ENCODE measurements at regions not wholly inside any gene's neighbourhood (a gene's known extent, or its start where the extent isn't known, plus 50 kb on each side); places are given as distances from the start of the nearest gene placed in this dataset.

DNA sequence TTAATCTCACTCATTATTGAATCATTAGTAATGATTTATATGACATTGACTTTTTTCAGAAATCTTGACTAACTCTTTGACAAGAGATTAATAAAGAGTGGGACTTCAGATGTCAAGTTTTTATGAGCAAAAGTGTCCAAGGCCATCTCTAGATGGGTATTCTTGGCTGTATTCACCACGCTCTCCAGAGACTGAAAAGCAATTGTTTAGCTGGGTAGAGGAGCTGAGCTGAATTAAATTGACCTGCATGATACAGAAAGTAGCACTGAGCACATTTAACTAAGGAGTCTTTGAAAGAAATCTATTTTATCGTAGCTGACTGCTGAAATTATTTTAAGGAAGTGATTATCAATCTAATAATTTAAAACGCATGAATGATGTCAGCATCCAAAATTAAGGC lies 89.4 kb downstream of the LINC00237 start:
- Mint-ChIP-seq H3K27ac (no peak overlapping the region), H3K4me1 (no peaks in the 10 kb centered on the region), H3K36me3 (no peaks in the 10 kb centered on the region), H3K4me3 (no peak overlapping the region), H3K27me3 (peaks cover 38% of the 10 kb centered on the region), H3K9me3 (no peaks in the 10 kb centered on the region)
- CTCF ChIA-PET = no interaction called here
- no peak for DNase-seq

GRCh38 chr20:21014528-21014927 lies 91.6 kb downstream of the LINC00237 start:
- no peaks in the 10 kb centered on the region for H3K4me1 Mint-ChIP-seq
- no peak for DNase-seq
- CTCF ChIA-PET = no interaction called here
- H3K4me3 Mint-ChIP-seq = no peak overlapping the region
- H3K27ac Mint-ChIP-seq = no peak overlapping the region
- H3K36me3 Mint-ChIP-seq = no peaks in the 10 kb centered on the region
- H3K27me3 Mint-ChIP-seq = peaks cover 16% of the 10 kb centered on the region
- H3K9me3 Mint-ChIP-seq = no peaks in the 10 kb centered on the region

DNA sequence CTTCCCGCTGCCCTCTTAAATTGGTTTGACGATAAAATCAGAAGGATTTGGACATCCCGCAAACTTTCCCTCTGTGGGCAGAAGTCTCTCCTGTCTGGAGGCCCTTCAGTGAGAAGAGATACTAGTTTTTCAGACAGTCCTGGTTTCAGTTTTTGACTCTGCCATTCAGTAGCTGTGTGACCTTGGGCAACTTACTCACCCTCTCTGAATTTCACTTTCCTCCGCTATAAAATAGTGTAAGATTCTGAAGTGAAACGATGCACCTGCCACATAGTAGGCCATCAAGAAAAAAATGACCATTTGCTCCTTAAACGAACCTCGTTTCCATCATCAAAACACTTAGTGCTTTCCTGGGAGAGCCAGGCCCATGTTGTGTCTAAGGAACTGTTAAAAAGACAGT lies 97.2 kb downstream of the LINC00237 start:
- no peaks in the 10 kb centered on the region for H3K4me1 Mint-ChIP-seq
- DNase-seq = no peak
- H3K36me3 Mint-ChIP-seq = no peaks in the 10 kb centered on the region
- H3K4me3 Mint-ChIP-seq = no peak overlapping the region
- no peaks in the 10 kb centered on the region for H3K9me3 Mint-ChIP-seq
- H3K27ac Mint-ChIP-seq = no peak overlapping the region
- H3K27me3 Mint-ChIP-seq = no peaks in the 10 kb centered on the region
- CTCF ChIA-PET = no interaction called here

DNA sequence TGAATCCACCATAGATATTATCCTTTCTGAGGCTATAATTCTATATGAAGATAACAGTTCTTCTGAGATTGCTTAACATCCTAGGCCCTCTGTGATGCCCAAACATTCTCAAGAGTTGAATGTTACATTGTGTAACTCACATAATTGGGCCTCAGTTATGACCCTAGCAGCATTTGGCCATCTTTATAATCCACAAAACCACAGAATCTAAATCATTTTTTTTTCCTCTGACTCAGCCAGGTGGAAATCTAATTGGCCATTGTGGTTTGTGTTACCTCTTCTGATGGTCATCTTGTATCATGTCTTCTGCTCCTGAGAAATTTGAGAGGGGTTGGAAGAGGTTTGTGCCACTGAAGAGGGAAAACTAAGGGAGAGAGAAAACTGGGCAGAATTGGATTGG lies 99.5 kb downstream of the LINC00237 start:
- Mint-ChIP-seq H3K4me1 (no peaks in the 10 kb centered on the region), H3K27ac (no peak overlapping the region), H3K27me3 (no peaks in the 10 kb centered on the region), H3K36me3 (no peaks in the 10 kb centered on the region), H3K9me3 (no peaks in the 10 kb centered on the region), H3K4me3 (no peak overlapping the region)
- CTCF ChIA-PET = no interaction called here
- DNase-seq = no peak

DNA sequence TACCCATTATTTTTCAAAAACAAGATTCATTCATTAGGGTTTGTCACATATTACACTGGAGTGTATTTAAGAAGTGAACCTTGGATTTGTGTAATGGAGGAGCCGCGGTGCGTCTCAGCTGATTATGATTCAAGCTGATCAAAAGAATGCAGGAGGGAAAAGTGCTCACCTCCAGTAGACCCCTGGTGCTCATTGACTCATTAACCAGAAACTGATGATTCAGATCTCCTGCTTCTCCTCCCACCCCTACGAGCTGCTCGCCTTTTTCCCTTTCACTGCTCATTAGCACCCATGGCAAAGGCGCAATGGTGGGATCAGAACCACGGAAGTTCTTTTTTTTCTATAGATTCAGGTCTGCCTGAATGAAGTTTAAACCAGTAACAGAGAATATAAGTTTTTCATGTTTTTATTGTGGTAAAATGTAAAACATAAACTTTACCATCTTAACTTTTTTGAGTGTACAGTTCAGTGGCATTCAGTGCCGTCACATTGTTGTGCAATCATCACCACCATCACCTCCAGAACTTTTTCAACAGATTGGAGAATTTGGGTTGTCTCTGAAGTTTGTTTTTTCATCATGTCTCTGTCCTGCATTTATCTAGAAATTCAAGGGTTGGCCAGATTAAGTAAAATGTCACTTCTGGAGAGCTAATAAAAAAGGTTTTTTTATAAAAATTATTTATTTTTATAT lies 101.6 kb downstream of the LINC00237 start:
- H3K9me3 Mint-ChIP-seq = no peaks in the 10 kb centered on the region
- H3K36me3 Mint-ChIP-seq = no peaks in the 10 kb centered on the region
- no peak for DNase-seq
- CTCF ChIA-PET = interaction anchor here (1.7 kb wide), 1 partner anchor 43 kb away, joined by 5 read pairs; no protein-coding TSS in a partner anchor
- no peaks in the 10 kb centered on the region for H3K27me3 Mint-ChIP-seq
- H3K4me3 Mint-ChIP-seq = no peak overlapping the region
- H3K27ac Mint-ChIP-seq = no peak overlapping the region
- no peaks in the 10 kb centered on the region for H3K4me1 Mint-ChIP-seq

DNA sequence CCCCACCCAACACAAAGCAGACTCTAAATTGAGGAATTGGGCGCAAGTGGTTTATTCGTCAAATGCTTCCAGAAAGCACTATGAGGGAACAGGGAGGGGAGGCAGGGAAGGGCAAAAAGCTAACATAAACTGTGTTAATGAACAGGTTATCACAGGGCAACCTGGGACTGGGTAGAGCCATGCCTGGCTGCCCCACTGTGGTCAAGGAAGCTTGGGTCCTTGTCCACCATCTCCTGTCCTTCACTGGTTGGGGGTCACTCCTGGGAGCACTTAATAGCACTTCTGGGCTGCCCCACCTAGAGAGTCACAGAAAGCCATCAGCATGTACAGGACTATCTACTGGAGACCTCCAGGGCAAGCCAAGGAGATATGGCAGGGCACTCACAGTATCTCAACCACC lies 102.3 kb downstream of the LINC00237 start:
- H3K27ac Mint-ChIP-seq = no peak overlapping the region
- H3K4me1 Mint-ChIP-seq = no peaks in the 10 kb centered on the region
- CTCF ChIA-PET = no interaction called here
- no peaks in the 10 kb centered on the region for H3K9me3 Mint-ChIP-seq
- DNase-seq = no peak
- H3K36me3 Mint-ChIP-seq = no peaks in the 10 kb centered on the region
- no peak overlapping the region for H3K4me3 Mint-ChIP-seq
- no peaks in the 10 kb centered on the region for H3K27me3 Mint-ChIP-seq

DNA sequence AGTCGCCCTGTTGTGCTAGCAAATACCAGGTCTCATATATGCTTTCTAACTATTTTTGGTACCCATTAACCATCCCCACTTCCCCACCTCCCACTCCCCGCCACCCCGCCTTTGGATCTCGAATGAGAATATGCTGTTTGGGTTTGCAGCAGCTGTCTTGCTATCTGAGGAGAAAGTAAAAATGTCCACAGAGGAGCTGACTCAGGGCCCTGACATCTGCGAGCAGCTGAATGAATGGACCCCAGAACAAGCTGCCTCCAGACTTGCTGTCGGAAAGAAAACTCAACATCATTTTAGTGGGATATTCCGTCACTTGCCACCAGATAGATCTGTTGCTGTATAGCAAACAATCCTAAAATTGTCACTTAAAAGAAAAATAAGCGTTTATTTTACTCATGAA lies 103.7 kb downstream of the LINC00237 start:
- H3K36me3 Mint-ChIP-seq = no peaks in the 10 kb centered on the region
- H3K27me3 Mint-ChIP-seq = no peaks in the 10 kb centered on the region
- no peak overlapping the region for H3K27ac Mint-ChIP-seq
- H3K4me1 Mint-ChIP-seq = no peaks in the 10 kb centered on the region
- no peaks in the 10 kb centered on the region for H3K9me3 Mint-ChIP-seq
- no peak overlapping the region for H3K4me3 Mint-ChIP-seq
- DNase-seq = no peak
- CTCF ChIA-PET = no interaction called here

DNA sequence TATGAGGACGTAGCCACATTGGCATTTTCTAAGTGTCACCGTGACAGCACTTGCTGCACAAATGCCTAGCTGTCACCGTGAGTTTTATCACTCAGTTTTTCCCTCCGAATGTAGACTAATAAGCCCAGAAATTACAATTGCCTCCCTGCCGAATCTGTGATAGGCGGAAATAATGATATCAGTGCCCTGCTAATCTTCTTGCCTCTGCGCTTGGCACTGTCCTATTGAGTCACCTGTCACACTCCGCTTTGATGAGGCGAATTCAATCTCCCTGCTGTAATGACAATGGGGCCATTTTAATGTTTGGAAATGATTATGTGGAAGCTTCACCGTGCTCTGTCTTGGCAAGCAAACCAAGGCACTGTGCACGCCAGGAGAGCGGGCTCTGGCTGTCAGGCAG lies 112.8 kb downstream of the LINC00237 start:
- H3K9me3 Mint-ChIP-seq = no peaks in the 10 kb centered on the region
- H3K4me1 Mint-ChIP-seq = no peaks in the 10 kb centered on the region
- H3K4me3 Mint-ChIP-seq = no peak overlapping the region
- no peaks in the 10 kb centered on the region for H3K27me3 Mint-ChIP-seq
- H3K27ac Mint-ChIP-seq = no peak overlapping the region
- CTCF ChIA-PET = no interaction called here
- DNase-seq = no peak
- H3K36me3 Mint-ChIP-seq = no peaks in the 10 kb centered on the region

DNA sequence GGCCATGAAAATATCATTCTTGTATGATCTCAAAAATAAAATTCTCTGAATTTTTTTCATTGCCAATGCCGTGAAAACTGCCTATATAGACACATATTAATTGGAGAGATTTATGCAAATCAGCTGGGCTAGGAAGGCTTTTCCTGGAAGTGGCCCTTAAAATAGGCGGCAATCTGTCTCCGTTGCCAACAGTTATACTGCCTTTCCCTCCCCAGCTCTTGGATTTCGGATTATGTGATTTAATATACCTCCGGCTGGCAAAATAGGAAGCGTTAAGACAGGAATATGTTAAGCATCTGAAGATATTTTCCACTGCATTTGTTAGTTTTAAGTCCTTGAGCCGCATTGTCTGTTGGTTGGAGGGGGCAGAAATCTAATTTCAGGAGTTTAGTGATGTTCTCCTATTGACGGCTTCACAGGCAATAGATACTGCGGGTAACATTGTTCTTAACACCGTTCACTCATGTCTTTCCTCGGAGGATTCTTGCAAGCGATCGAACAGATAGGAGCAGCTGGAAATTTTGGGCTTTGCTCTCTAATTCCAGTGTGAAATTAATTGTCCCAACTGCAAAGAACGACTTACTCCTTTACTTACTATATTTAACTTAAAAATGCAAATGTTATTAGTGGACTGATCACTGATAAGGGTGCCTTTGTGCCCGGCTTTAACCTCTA lies 113.3 kb downstream of the LINC00237 start:
- H3K4me3 Mint-ChIP-seq = no peak overlapping the region
- CTCF ChIA-PET = no interaction called here
- no peaks in the 10 kb centered on the region for H3K4me1 Mint-ChIP-seq
- no peaks in the 10 kb centered on the region for H3K9me3 Mint-ChIP-seq
- H3K36me3 Mint-ChIP-seq = no peaks in the 10 kb centered on the region
- no peak for DNase-seq
- H3K27me3 Mint-ChIP-seq = no peaks in the 10 kb centered on the region
- H3K27ac Mint-ChIP-seq = no peak overlapping the region

GRCh38 chr20:20992277-20992676 lies 113.9 kb downstream of the LINC00237 start:
- Mint-ChIP-seq H3K27ac (no peak overlapping the region), H3K4me3 (no peak overlapping the region), H3K27me3 (no peaks in the 10 kb centered on the region), H3K9me3 (no peaks in the 10 kb centered on the region), H3K36me3 (no peaks in the 10 kb centered on the region), H3K4me1 (no peaks in the 10 kb centered on the region)
- no peak for DNase-seq
- CTCF ChIA-PET = no interaction called here

GRCh38 chr20:20989081-20989480 lies 117.1 kb downstream of the LINC00237 start:
- no peak for DNase-seq
- CTCF ChIA-PET = no interaction called here
- Mint-ChIP-seq H3K27me3 (no peaks in the 10 kb centered on the region), H3K4me3 (no peak overlapping the region), H3K9me3 (no peaks in the 10 kb centered on the region), H3K4me1 (no peaks in the 10 kb centered on the region), H3K36me3 (no peaks in the 10 kb centered on the region), H3K27ac (no peak overlapping the region)

DNA sequence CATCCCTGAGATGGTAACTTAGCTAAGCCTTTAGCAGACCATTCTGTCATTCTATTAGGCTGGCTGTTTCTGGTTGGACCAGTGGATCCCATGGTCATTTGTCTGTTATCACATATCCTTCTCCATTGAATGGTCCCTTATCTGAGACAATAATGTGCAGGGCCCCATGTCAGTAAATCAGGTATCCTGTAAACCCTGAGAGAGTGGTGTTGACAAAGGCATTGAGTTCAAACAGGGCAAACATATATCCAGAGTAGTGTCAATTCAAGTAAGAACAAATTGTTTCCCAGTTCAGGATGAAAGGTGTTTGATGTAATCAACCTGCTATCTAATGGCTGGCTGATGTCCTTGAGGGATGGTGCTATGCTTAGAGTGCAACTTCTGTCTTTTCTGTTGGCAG lies 126.2 kb downstream of the LINC00237 start:
- CTCF ChIA-PET = no interaction called here
- H3K36me3 Mint-ChIP-seq = no peaks in the 10 kb centered on the region
- H3K27ac Mint-ChIP-seq = no peak overlapping the region
- H3K4me1 Mint-ChIP-seq = no peaks in the 10 kb centered on the region
- H3K4me3 Mint-ChIP-seq = no peak overlapping the region
- H3K27me3 Mint-ChIP-seq = no peaks in the 10 kb centered on the region
- H3K9me3 Mint-ChIP-seq = peaks cover 4% of the 10 kb centered on the region
- DNase-seq = no peak

GRCh38 chr20:20977786-20978185 lies 128.4 kb downstream of the LINC00237 start:
- Mint-ChIP-seq H3K4me3 (no peak overlapping the region), H3K27ac (no peak overlapping the region), H3K9me3 (peaks cover 4% of the 10 kb centered on the region), H3K27me3 (no peaks in the 10 kb centered on the region), H3K36me3 (no peaks in the 10 kb centered on the region), H3K4me1 (no peaks in the 10 kb centered on the region)
- CTCF ChIA-PET = no interaction called here
- DNase-seq = no peak

DNA sequence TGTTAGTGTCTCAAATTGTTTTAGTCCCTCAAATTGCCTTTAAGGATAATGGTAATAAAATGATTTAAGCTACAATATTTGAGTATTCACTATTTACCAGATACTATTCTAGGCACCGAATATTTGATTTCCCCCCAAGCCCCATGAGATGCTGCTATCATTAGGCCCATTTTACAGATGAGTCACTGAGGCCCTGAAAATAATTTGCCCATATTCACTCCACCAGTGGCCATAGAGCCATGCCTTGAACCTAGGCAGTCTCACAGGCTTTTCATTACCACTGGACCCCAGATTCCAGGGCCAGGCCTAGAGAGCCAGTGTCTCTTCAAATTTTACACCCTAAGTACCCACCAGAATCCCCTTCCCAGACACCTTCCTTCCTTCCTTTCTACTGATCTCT lies 133.7 kb downstream of the LINC00237 start:
- Mint-ChIP-seq H3K27ac (no peak overlapping the region), H3K4me1 (no peaks in the 10 kb centered on the region), H3K4me3 (no peak overlapping the region), H3K36me3 (no peaks in the 10 kb centered on the region), H3K27me3 (peaks cover 3% of the 10 kb centered on the region), H3K9me3 (no peaks in the 10 kb centered on the region)
- DNase-seq = no peak
- CTCF ChIA-PET = no interaction called here

DNA sequence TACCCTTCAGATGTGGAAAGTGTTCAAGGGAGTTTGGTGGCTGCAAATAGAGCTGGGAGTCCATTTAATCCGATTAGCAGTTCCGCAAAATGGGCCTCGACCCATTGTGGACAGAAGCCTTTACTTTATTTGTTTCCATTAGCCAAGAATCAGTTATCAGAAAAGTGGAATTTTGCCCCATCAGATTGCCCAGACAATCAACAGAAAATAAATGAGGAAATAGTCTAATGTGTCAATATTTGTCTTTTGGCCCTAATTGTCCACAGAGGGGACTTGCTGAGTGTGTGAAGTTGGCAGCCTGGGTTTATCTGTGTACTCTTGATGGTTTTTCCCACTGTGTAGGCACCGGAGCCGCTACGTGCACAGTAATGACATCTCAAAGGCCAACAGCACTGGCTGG lies 134.3 kb downstream of the LINC00237 start:
- no peaks in the 10 kb centered on the region for H3K9me3 Mint-ChIP-seq
- H3K27ac Mint-ChIP-seq = no peak overlapping the region
- CTCF ChIA-PET = no interaction called here
- no peaks in the 10 kb centered on the region for H3K36me3 Mint-ChIP-seq
- no peak for DNase-seq
- H3K4me3 Mint-ChIP-seq = no peak overlapping the region
- H3K4me1 Mint-ChIP-seq = no peaks in the 10 kb centered on the region
- H3K27me3 Mint-ChIP-seq = peaks cover 3% of the 10 kb centered on the region

Measured in activated naive CD4-positive, alpha-beta T cell treated with anti-CD3 and anti-CD28 coated beads, Interleukin-2, amount 10 ng/mL, durations not matched to agents 7 days and 5 days (primary cell).